ENCODE measurements at regions not wholly inside any gene's neighbourhood (a gene's known extent, or its start where the extent isn't known, plus 50 kb on each side); places are given as distances from the start of the nearest gene placed in this dataset.

- no peak for TF ChIP-seq CTCF (IDR thresholded peaks at IDR 0.05)
- TF ChIP-seq POLR2A (IDR thresholded peaks at IDR 0.05) = no peak
- no peaks in the 10 kb centered on the region for H3K4me1 ChIP-seq
- H3K27ac ChIP-seq = no peak overlapping the region
- peaks cover 0 to 5% (median 0%) of the 10 kb centered on the region in 4 donors for H3K9me3 ChIP-seq
- H3K4me3 ChIP-seq = no peak overlapping the region
- H3K36me3 ChIP-seq = no peaks in the 10 kb centered on the region
- no peak for DNase-seq
- H3K27me3 ChIP-seq = no peaks in the 10 kb centered on the region
Observed at GRCh38 chr4:126874533-126874932, 758.2 kb upstream of the INTU start.

DNA sequence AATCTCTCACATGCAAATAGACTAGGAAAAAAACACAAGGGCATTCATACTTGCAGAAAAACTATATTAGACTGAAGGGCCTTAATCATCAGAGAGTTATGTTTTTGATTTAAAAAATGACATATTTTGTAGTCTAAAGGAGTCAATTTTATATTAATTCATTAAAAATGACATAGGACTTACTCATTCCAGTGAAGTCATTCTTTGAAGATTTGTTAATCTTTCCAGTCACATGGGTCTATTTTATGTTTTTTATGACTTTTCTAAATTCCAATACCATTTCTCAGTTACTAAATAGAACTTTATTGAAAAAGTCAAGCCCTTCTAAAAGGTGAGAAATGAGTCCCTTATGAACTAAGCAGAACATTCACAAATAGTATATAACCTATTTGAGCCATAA, 743.8 kb upstream of the INTU start:
- Histone ChIP-seq H3K27ac (no peak overlapping the region), H3K9me3 (no peaks in the 10 kb centered on the region), H3K36me3 (no peaks in the 10 kb centered on the region), H3K4me3 (no peak overlapping the region), H3K27me3 (no peaks in the 10 kb centered on the region), H3K4me1 (no peaks in the 10 kb centered on the region)
- TF ChIP-seq CTCF (IDR thresholded peaks at IDR 0.05) (no peak), POLR2A (IDR thresholded peaks at IDR 0.05) (no peak)
- no peak for DNase-seq

GRCh38 chr4:126890383-126890782, 742.4 kb upstream of the INTU start:
- H3K4me3 ChIP-seq = no peak overlapping the region
- no peaks in the 10 kb centered on the region for H3K4me1 ChIP-seq
- H3K36me3 ChIP-seq = no peaks in the 10 kb centered on the region
- H3K27me3 ChIP-seq = no peaks in the 10 kb centered on the region
- no peak overlapping the region for H3K27ac ChIP-seq
- no peaks in the 10 kb centered on the region for H3K9me3 ChIP-seq
- no peak for DNase-seq
- no peak for TF ChIP-seq CTCF (IDR thresholded peaks at IDR 0.05)
- TF ChIP-seq POLR2A (IDR thresholded peaks at IDR 0.05) = no peak

- H3K27ac ChIP-seq = no peak overlapping the region
- no peaks in the 10 kb centered on the region for H3K9me3 ChIP-seq
- no peaks in the 10 kb centered on the region for H3K36me3 ChIP-seq
- H3K4me3 ChIP-seq = no peak overlapping the region
- TF ChIP-seq CTCF (IDR thresholded peaks at IDR 0.05) (no peak), POLR2A (IDR thresholded peaks at IDR 0.05) (no peak)
- no peak for DNase-seq
- no peaks in the 10 kb centered on the region for H3K27me3 ChIP-seq
- H3K4me1 ChIP-seq = no peaks in the 10 kb centered on the region
Observed at GRCh38 chr4:126890994-126891393, 741.8 kb upstream of the INTU start.

GRCh38 chr4:126894963-126895362, 737.8 kb upstream of the INTU start:
- Histone ChIP-seq H3K4me3 (no peak overlapping the region), H3K4me1 (no peaks in the 10 kb centered on the region), H3K9me3 (peaks cover 0 to 8% (median 2%) of the 10 kb centered on the region in 4 donors), H3K27ac (no peak overlapping the region), H3K27me3 (no peaks in the 10 kb centered on the region), H3K36me3 (no peaks in the 10 kb centered on the region)
- TF ChIP-seq CTCF (IDR thresholded peaks at IDR 0.05) (no peak), POLR2A (IDR thresholded peaks at IDR 0.05) (no peak)
- no peak for DNase-seq

DNA sequence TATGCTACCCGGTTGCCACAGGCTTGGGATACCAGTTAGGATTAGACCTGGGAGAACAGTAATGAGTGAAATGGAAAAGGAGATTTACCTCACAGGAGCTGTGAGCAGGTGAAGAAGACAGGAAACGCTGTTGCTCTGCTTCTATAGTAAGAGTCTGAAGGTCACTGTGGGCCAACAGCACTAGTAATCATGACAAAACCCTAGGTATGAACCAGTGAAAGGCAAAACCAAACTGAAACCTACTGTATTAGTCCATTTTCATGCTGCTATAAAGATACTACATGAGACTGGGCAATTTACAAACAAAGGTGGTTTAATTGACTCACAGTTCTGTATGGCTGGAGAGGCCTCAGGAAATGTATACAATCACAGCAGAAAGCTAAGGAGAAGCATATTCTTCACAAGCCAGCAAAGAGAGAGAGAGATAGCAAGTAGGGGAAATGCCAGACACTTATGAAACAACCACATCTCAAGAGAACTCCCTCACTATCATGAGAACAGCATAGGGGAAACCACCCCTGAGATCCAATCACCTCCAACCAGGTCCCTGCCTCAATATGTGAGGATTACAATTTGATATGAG, 736.7 kb upstream of the INTU start:
- H3K27ac ChIP-seq = no peak overlapping the region

More for the DNA sequence above, 736.7 kb upstream of the INTU start:
- no peaks in the 10 kb centered on the region for H3K27me3 ChIP-seq
- peaks cover 0 to 8% (median 2%) of the 10 kb centered on the region in 4 donors for H3K9me3 ChIP-seq
- no peak overlapping the region for H3K4me3 ChIP-seq
- H3K4me1 ChIP-seq = no peaks in the 10 kb centered on the region
- no peaks in the 10 kb centered on the region for H3K36me3 ChIP-seq
- no peak for DNase-seq
- TF ChIP-seq POLR2A (IDR thresholded peaks at IDR 0.05) (no peak), CTCF (IDR thresholded peaks at IDR 0.05) (no peak)

Measured in Peyer's patch (tissue), 4 donors.